IMR-90 (cell line): ENCODE measurements at regions not wholly inside any gene's neighbourhood (a gene's known extent, or its start where the extent isn't known, plus 50 kb on each side); places are given as distances from the start of the nearest gene placed in this dataset.

Experiments
- ATAC-seq: fragments of 200-7000 bp; cut with Tn5 transposase; 2 replicates; pipeline ENCODE4 v1.9.1; 2020; ENCODE audit warnings: low read depth, mild to moderate bottlenecking, moderate library complexity
- BruUV-seq: library from RNA; stranded (reverse); fragments of 400-500 nt; replicated peaks from 2 replicates; lab custom pipeline; 2021; lab: Mats Ljungman, UMichigan
- CTCF ChIA-PET: fragments of 300-600 bp; formaldehyde crosslinking; extraction: SDS; loops from one replicate; lab custom pipeline; 2021; ENCODE audit warnings: antibody characterized with exemption; lab: Yijun Ruan, JAX
- POLR2A ChIA-PET: fragments of 300-600 bp; sonication (Branson Sonifier 250); formaldehyde crosslinking; loops from one replicate; lab custom pipeline; 2022; ENCODE audit warnings: antibody characterized with exemption; ENCODE audit not compliant: unreplicated experiment; lab: Charles Lee
- DNase-seq: peaks from one replicate; pipeline ENCODE4 v3.0.0; 2013
- H2AFZ ChIP-seq: replicated peaks from 2 replicates; pipeline ENCODE3; 2013; ENCODE audit warnings: low read length, mild to moderate bottlenecking; ENCODE audit not compliant: poor library complexity
- H2AK5ac ChIP-seq: 2 replicates; pipeline ENCODE4 v1.6.1; 2013; ENCODE audit warnings: low read depth, low read length, inconsistent platforms
- H2AK9ac ChIP-seq: replicated peaks from 2 replicates; pipeline ENCODE3; 2013; ENCODE audit warnings: mild to moderate bottlenecking, low read depth, low read length, moderate library complexity; ENCODE audit not compliant: poor library complexity
- H2BK120ac ChIP-seq: 2 replicates; pipeline ENCODE4 v1.6.1; 2013; ENCODE audit warnings: low read depth, low read length, inconsistent platforms
- H2BK15ac ChIP-seq: 3 replicates; pipeline ENCODE4 v1.6.1; 2013; ENCODE audit warnings: low read depth, low read length, inconsistent platforms
- H2BK20ac ChIP-seq: 2 replicates; pipeline ENCODE4 v1.6.1; 2013; ENCODE audit warnings: low read depth, mild to moderate bottlenecking, inconsistent platforms, low read length, moderate library complexity
- H2BK5ac ChIP-seq: 2 replicates; pipeline ENCODE4 v1.6.1; 2013; ENCODE audit warnings: mild to moderate bottlenecking, low read depth, low read length, inconsistent platforms; ENCODE audit not compliant: poor library complexity, severe bottlenecking
- H3K14ac ChIP-seq: replicated peaks from 2 replicates; pipeline ENCODE4 v1.6.1; 2013; ENCODE audit warnings: low read depth, low read length, inconsistent platforms
- H3K18ac ChIP-seq: 2 replicates; pipeline ENCODE4 v1.6.1; 2013; ENCODE audit warnings: low read depth, low read length, control low read depth
- H3K23ac ChIP-seq: 2 replicates; pipeline ENCODE4 v1.6.1; 2013; ENCODE audit warnings: low read depth, low read length, inconsistent platforms
- H3K27ac ChIP-seq: 2 replicates; pipeline ENCODE4 v1.5.1; 2013; ENCODE audit warnings: mild to moderate bottlenecking, control low read depth, low read length; ENCODE audit not compliant: insufficient read depth
- H3K27me3 ChIP-seq: 2 replicates; pipeline ENCODE4 v1.6.1; 2013; ENCODE audit warnings: low read length; ENCODE audit not compliant: control insufficient read depth, insufficient read depth
- H3K36me3 ChIP-seq: 2 replicates; pipeline ENCODE4 v1.6.1; 2013; ENCODE audit warnings: low read length, mixed read lengths; ENCODE audit not compliant: control insufficient read depth, insufficient read depth
- H3K4ac ChIP-seq: 2 replicates; pipeline ENCODE4 v1.6.1; 2013; ENCODE audit warnings: low read depth, low read length, inconsistent platforms
- H3K4me1 ChIP-seq: 2 replicates; pipeline ENCODE4 v1.6.1; 2013; ENCODE audit warnings: low read length, mixed read lengths; ENCODE audit not compliant: control insufficient read depth, insufficient read depth
- H3K4me2 ChIP-seq: 2 replicates; pipeline ENCODE4 v1.6.1; 2013; ENCODE audit warnings: low read depth, mild to moderate bottlenecking, control low read depth, low read length, moderate library complexity
- H3K4me3 ChIP-seq: 2 replicates; pipeline ENCODE4 v1.5.1; 2013; ENCODE audit warnings: low read depth, mild to moderate bottlenecking, control low read depth, low read length, moderate library complexity; ENCODE audit not compliant: insufficient read depth
- H3K56ac ChIP-seq: 2 replicates; pipeline ENCODE4 v1.6.1; 2013; ENCODE audit warnings: low read length, inconsistent platforms; ENCODE audit not compliant: insufficient read depth; ENCODE audit errors: extremely low read depth
- H3K79me1 ChIP-seq, 2 experiments: 2 replicates each; pipeline ENCODE4 v1.6.1; 2013; ENCODE audit warnings: low read length in 2 of 2, inconsistent platforms in 1 of 2, low read depth in 1 of 2
- H3K9ac ChIP-seq: 2 replicates; pipeline ENCODE4 v1.6.1; 2013; ENCODE audit warnings: low read depth, low read length, control low read depth
- H3K9me1 ChIP-seq: 2 replicates; pipeline ENCODE4 v1.6.1; 2013; ENCODE audit warnings: low read length, inconsistent platforms; ENCODE audit not compliant: insufficient read depth
- H3K9me3 ChIP-seq: 2 replicates; pipeline ENCODE4 v1.6.1; 2013; ENCODE audit warnings: low read length; ENCODE audit not compliant: control insufficient read depth, insufficient read depth
- H4K20me1 ChIP-seq: 2 replicates; pipeline ENCODE4 v1.6.1; 2013; ENCODE audit warnings: low read length, inconsistent platforms; ENCODE audit not compliant: insufficient read depth
- H4K5ac ChIP-seq: 2 replicates; pipeline ENCODE4 v1.6.1; 2013; ENCODE audit warnings: mild to moderate bottlenecking, low read depth, low read length, control low read depth
- H4K8ac ChIP-seq, 2 experiments: 2 replicates each; pipeline ENCODE4 v1.6.1; 2013; ENCODE audit warnings: low read depth in 2 of 2, low read length in 2 of 2, control low read depth in 1 of 2, inconsistent platforms in 1 of 2
- H4K91ac ChIP-seq: 2 replicates; pipeline ENCODE4 v1.6.1; 2013; ENCODE audit warnings: low read depth, low read length, inconsistent platforms; ENCODE audit not compliant: insufficient read depth
- MAFK ChIP-seq: IDR thresholded peaks from 2 replicates; pipeline ENCODE4 v1.6.1; 2012; ENCODE audit warnings: low read depth, low read length, improper control_type of control experiment
- USF2 ChIP-seq: fragments of 150-350 bp; IDR thresholded peaks from 2 replicates; pipeline ENCODE4 v1.6.1; 2017; ENCODE audit warnings: mild to moderate bottlenecking, antibody characterized with exemption, low read length, low read depth
- dilution Hi-C: fragments of 300-500 bp; cut with HindIII; formaldehyde crosslinking; loops from one replicate; pipeline ENCODE4 v1.14.3; 2018; ENCODE audit warnings: low sequenced_read_pairs; ENCODE audit not compliant: unreplicated experiment
- in situ Hi-C: fragments of 300-500 bp; cut with MboI; formaldehyde crosslinking; loops from 3 replicates; pipeline ENCODE4 v1.14.3; 2019; ENCODE audit warnings: low sequenced_read_pairs, inconsistent platforms, mixed read lengths
- intact Hi-C: fragments of 100-400 bp; cut with micrococcal nuclease; formaldehyde crosslinking; loops from 2 replicates; pipeline ENCODE4 v1.10.0; 2022

GRCh38 chr13:55714120-55714519 lies 1426.6 kb upstream of the PRR20A start:
- CTCF ChIA-PET: no interaction called here
- Histone ChIP-seq H4K91ac (no peak overlapping the region), H3K18ac (no peak overlapping the region), H3K4me3 (no peak overlapping the region), H3K9ac (no peak overlapping the region), H4K20me1 (no peaks in the 10 kb centered on the region), H3K9me1 (no peaks in the 10 kb centered on the region), H3K9me3 (no peaks in the 10 kb centered on the region), H3K79me1 (no peaks in the 10 kb centered on the region), H3K4me1 (no peaks in the 10 kb centered on the region), H3K23ac (no peak overlapping the region), H3K27me3 (no peaks in the 10 kb centered on the region), H3K14ac (no peak overlapping the region), H3K4ac (no peak overlapping the region), H4K5ac (no peak overlapping the region), H3K36me3 (no peaks in the 10 kb centered on the region), H2BK5ac (no peak overlapping the region), H2AFZ (no peak overlapping the region), H4K8ac (no peak overlapping the region), H2AK9ac (no peak overlapping the region), H3K4me2 (no peak overlapping the region), H3K27ac (no peak overlapping the region), H2BK15ac (no peak overlapping the region), H2BK20ac (no peak overlapping the region), H2BK120ac (no peak overlapping the region), H3K56ac (no peak overlapping the region), H2AK5ac (no peak overlapping the region)
- dilution Hi-C loops (no loop called here), intact Hi-C loops (no loop called here), in situ Hi-C loops (no loop called here)
- BruUV-seq: no TSS peak
- DNase-seq (no peak), ATAC-seq (no peak)
- TF ChIP-seq MAFK: peak; percentile 86
- TF ChIP-seq USF2: no peak
- POLR2A ChIA-PET: no interaction called here
